NCI-H2196 treated with DMSO at 0.1 percent for 48 hours (cell line): ENCODE measurements at regions not wholly inside any gene's neighbourhood (a gene's known extent, or its start where the extent isn't known, plus 50 kb on each side); places are given as distances from the start of the nearest gene placed in this dataset.

Experiments
- DNase-seq: peaks from one replicate; lab custom pipeline; 2025; ENCODE audit not compliant: unreplicated experiment; lab: John Stamatoyannopoulos, UW

GRCh38 chr16:79873825-79874224 lies 273.3 kb upstream of the MAF start:
- no peak for DNase-seq

GRCh38 chr16:79871906-79872305 lies 271.4 kb upstream of the MAF start:
- DNase-seq = no peak

- DNase-seq = no peak
Observed at GRCh38 chr16:79870016-79870886, 269.7 kb upstream of the MAF start.

- no peak for DNase-seq
Observed at GRCh38 chr16:79869304-79870015, 268.9 kb upstream of the MAF start.

- no peak for DNase-seq
Observed at GRCh38 chr16:79868841-79869240, 268.3 kb upstream of the MAF start.

- DNase-seq = no peak
Observed at GRCh38 chr16:79867425-79867997, 267.0 kb upstream of the MAF start.

GRCh38 chr16:79865918-79866317 lies 265.4 kb upstream of the MAF start:
- DNase-seq = no peak

- no peak for DNase-seq
Observed at GRCh38 chr16:79864781-79865391, 264.3 kb upstream of the MAF start.

- no peak for DNase-seq
Observed at GRCh38 chr16:79864032-79864780, 263.7 kb upstream of the MAF start.

GRCh38 chr16:79863128-79864031 lies 262.8 kb upstream of the MAF start:
- DNase-seq = no peak

- DNase-seq = no peak
Observed at GRCh38 chr16:79862601-79863000, 262.1 kb upstream of the MAF start.

GRCh38 chr16:79856581-79856980 lies 256.0 kb upstream of the MAF start:
- DNase-seq = no peak

GRCh38 chr16:79850348-79850747 lies 249.8 kb upstream of the MAF start:
- DNase-seq = no peak

GRCh38 chr16:79849119-79849518 lies 248.6 kb upstream of the MAF start:
- DNase-seq = no peak

GRCh38 chr16:79848719-79849118 lies 248.2 kb upstream of the MAF start:
- DNase-seq = no peak

- DNase-seq = no peak
Observed at GRCh38 chr16:79847569-79847968, 247.0 kb upstream of the MAF start.

GRCh38 chr16:79847101-79847500 lies 246.6 kb upstream of the MAF start:
- DNase-seq = no peak

- DNase-seq = no peak
Observed at GRCh38 chr16:79845734-79846135, 245.2 kb upstream of the MAF start.

GRCh38 chr16:79845033-79845733 lies 244.6 kb upstream of the MAF start:
- no peak for DNase-seq
